ENCODE measurements at regions not wholly inside any gene's neighbourhood (a gene's known extent, or its start where the extent isn't known, plus 50 kb on each side); places are given as distances from the start of the nearest gene placed in this dataset.

DNA sequence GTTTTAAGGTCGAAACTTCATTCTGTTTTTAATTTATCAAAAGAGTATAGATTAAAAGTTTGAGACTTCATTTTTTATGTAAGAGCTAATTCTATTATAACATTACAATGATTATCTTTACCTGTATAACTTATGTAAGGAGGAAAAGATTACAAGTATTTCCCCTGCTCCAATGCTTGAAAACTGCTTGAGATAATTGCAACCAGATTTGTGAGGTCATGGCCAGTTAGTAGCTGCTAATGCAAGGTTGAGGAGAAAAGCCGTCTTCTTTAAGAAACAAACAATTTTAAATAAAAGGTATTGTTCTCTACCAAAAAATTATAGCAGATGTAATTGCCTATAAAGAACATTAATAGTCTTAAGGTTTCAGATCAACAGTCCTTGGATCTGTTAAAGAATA, 208.3 kb upstream of the UBE2E2 start:
- H2BK20ac ChIP-seq (ENCODE audit: low read length), result no peak overlapping the region
- 92% methylated on average over 2 of the region's 2 CpGs; no CpG with 5 or more reads in 1 of the 2 experiments for WGBS, 2 experiments (ENCODE audit: extremely low coverage in 1 of 2, insufficient coverage in 1 of 2, insufficient read length in 1 of 2, insufficient replicate concordance in 2 of 2, low coverage in 1 of 2, low lambda C conversion rate in 2 of 2, missing lambda C conversion rate in 1 of 2)
- no peak for FAIRE-seq
- no peak for TF ChIP-seq CBX5 (IDR thresholded peaks at IDR 0.05; ENCODE audit: low read depth, low read length)
- TF ChIP-seq EGR1 (IDR thresholded peaks at IDR 0.05; ENCODE audit: borderline replicate concordance, low read depth, low read length), result no peak
- no peak for TF ChIP-seq EZH2 (IDR thresholded peaks at IDR 0.05; ENCODE audit: low read depth, low read length, severe bottlenecking)
- TF ChIP-seq NANOG (IDR thresholded peaks at IDR 0.05; ENCODE audit: insufficient read depth, low read depth, low read length, poor library complexity, severe bottlenecking), result no peak
- no peak for TF ChIP-seq RBBP5 (IDR thresholded peaks at IDR 0.05; ENCODE audit: borderline replicate concordance, low read depth, low read length)
- no peak for TF ChIP-seq POLR2A (IDR thresholded peaks at IDR 0.05; ENCODE audit: control extremely low read depth in 1 of 2, low read depth in 2 of 2, low read length in 2 of 2)
- TF ChIP-seq, protein P1, sequence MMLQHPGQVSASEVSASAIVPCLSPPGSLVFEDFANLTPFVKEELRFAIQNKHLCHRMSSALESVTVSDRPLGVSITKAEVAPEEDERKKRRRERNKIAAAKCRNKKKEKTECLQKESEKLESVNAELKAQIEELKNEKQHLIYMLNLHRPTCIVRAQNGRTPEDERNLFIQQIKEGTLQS (IDR thresholded peaks at IDR 0.05; ENCODE audit: insufficient read depth, low read depth, low read length), result no peak
- TF ChIP-seq JUND (IDR thresholded peaks at IDR 0.05; ENCODE audit: low read length), result no peak
- TF ChIP-seq BACH1 (IDR thresholded peaks at IDR 0.05; ENCODE audit: low read length), result no peak
- no peak for TF ChIP-seq TAF7 (optimal IDR thresholded peaks at IDR 0.05; ENCODE audit: borderline replicate concordance, low read depth, low read length)
- no peak for TF ChIP-seq CEBPB (IDR thresholded peaks at IDR 0.05; ENCODE audit: low read depth, low read length)
- no peak for TF ChIP-seq SAP30 (IDR thresholded peaks at IDR 0.05; ENCODE audit: insufficient read depth, insufficient replicate concordance, low read length)

More for the DNA sequence above, 208.3 kb upstream of the UBE2E2 start:
- Histone ChIP-seq H4K20me1 (replicated peaks in 1 of 2; ENCODE audit: control insufficient read depth in 1 of 2, insufficient read depth in 2 of 2, low read length in 2 of 2) (no peaks in the 10 kb centered on the region), H3K23ac (ENCODE audit: insufficient read length) (no peak overlapping the region), H3K4me1 (replicated peaks in 1 of 4; ENCODE audit: control insufficient read depth in 3 of 4, insufficient read depth in 4 of 4, low read length in 3 of 4) (peaks cover 0 to 11% (median 2%) of the 10 kb centered on the region in 4 experiments; a peak in 2 of 7 replicates), H3K4me2 (ENCODE audit: insufficient read depth in 1 of 2, low read depth in 2 of 2, low read length in 2 of 2) (no peak overlapping the region), H3K23me2 (ENCODE audit: low read depth, low read length) (no peaks in the 10 kb centered on the region), H3K79me1 (ENCODE audit: low read depth, low read length) (no peaks in the 10 kb centered on the region), H4K5ac (ENCODE audit: insufficient read length, low read depth, low read length) (no peak overlapping the region), H2BK120ac (replicated peaks; ENCODE audit: low read depth, low read length) (no peak overlapping the region), H2BK5ac (ENCODE audit: low read depth, low read length) (no peak overlapping the region), H2BK15ac (ENCODE audit: low read length) (no peak overlapping the region), H3K9ac (replicated peaks in 1 of 4; ENCODE audit: extremely low read depth in 1 of 4, low read depth in 3 of 4, low read length in 3 of 4) (no peak overlapping the region), H3K4ac (replicated peaks; ENCODE audit: insufficient read length, low read depth, low read length) (no peak overlapping the region), H2AK5ac (ENCODE audit: low read depth, low read length) (no peak overlapping the region), H2BK12ac (ENCODE audit: low read depth, low read length) (no peak overlapping the region), H2AFZ (ENCODE audit: low read length) (no peak overlapping the region), H3K18ac (ENCODE audit: extremely low read depth, low read length) (no peak overlapping the region), H3K27ac (ENCODE audit: low read depth, low read length) (no peak overlapping the region), H3K79me2 (ENCODE audit: control insufficient read depth in 1 of 2, insufficient read depth in 2 of 2, low read length in 2 of 2) (no peaks in the 10 kb centered on the region), H4K8ac (ENCODE audit: extremely low read depth, insufficient read depth, low read length) (no peak overlapping the region), H3K4me3 (ENCODE audit: extremely low read depth in 1 of 4, insufficient read depth in 2 of 4, low read depth in 3 of 4, low read length in 4 of 4) (no peak overlapping the region), H3K56ac (replicated peaks; ENCODE audit: insufficient read length, low read depth, low read length) (no peak overlapping the region), H3K36me3 (ENCODE audit: control insufficient read depth in 2 of 4, insufficient read depth in 4 of 4, low read length in 3 of 4) (no peaks in the 10 kb centered on the region), H4K91ac (replicated peaks; ENCODE audit: insufficient read length, low read length) (no peak overlapping the region), H3K9me3 (ENCODE audit: insufficient read depth in 2 of 2, low read depth in 1 of 2, low read length in 1 of 2) (peaks cover 2 to 8% of the 10 kb centered on the region in 2 experiments; a peak in 1 of 4 replicates), H3K27me3 (replicated peaks in 1 of 4; ENCODE audit: control insufficient read depth in 3 of 4, extremely low read depth in 1 of 4, insufficient read depth in 3 of 4, low read length in 3 of 4) (no peaks in the 10 kb centered on the region), H3K14ac (ENCODE audit: insufficient read length) (no peak overlapping the region)
- no peak for DNase-seq (ENCODE audit: low read depth in 1 of 2, low spot score in 2 of 2)
- CTCF ChIA-PET (ENCODE audit: partially characterized antibody), result interaction anchor here (1.4 kb wide), 1 partner anchor 9 kb away, joined by 3 read pairs; no protein-coding TSS in a partner anchor
- POLR2A ChIA-PET (ENCODE audit: partially characterized antibody), result no interaction called here

All from H1 (cell line).